A549 (cell line): ENCODE measurements at regions not wholly inside any gene's neighbourhood (a gene's known extent, or its start where the extent isn't known, plus 50 kb on each side); places are given as distances from the start of the nearest gene placed in this dataset.

Experiments
- CTCF ChIP-seq: fragments of >200 bp; sonication (Bioruptor Twin); formaldehyde crosslinking; IDR thresholded peaks from 3 replicates; pipeline ENCODE4 v1.5.1; 2016
- HMGXB4 ChIP-seq: fragments of 250-450 bp; sonication (Bioruptor Pico); IDR thresholded peaks from 2 replicates; pipeline ENCODE4 v1.5.0; 2021; ENCODE audit warnings: mild to moderate bottlenecking, moderate library complexity, borderline replicate concordance
- JUN ChIP-seq, 2 experiments: fragments of >200 bp; sonication (Bioruptor Twin); formaldehyde crosslinking; IDR thresholded peaks; 2 replicates in 1 of 2; 3 replicates in 1 of 2; pipeline ENCODE4 v1.6.1; 2016 to 2017
- JUNB ChIP-seq: fragments of >200 bp; sonication (Bioruptor Twin); formaldehyde crosslinking; IDR thresholded peaks from 2 replicates; pipeline ENCODE4 v1.6.1; 2016
- POLR2A ChIP-seq: IDR thresholded peaks from 2 replicates; pipeline ENCODE4 v1.6.1; 2012; ENCODE audit warnings: mild to moderate bottlenecking, low read length
- RCOR1 ChIP-seq: fragments of 150-350 bp; IDR thresholded peaks from 2 replicates; pipeline ENCODE4 v1.6.1; 2014; ENCODE audit warnings: antibody characterized with exemption, low read length, low read depth
- TF ChIP-seq, protein P1 (sequence below): IDR thresholded peaks from 2 replicates; pipeline ENCODE4 v1.6.1; 2012

GRCh38 chr2:147325990-147326389 is 518.8 kb upstream of the ACVR2A start:
- TF ChIP-seq POLR2A, result no peak
- no peak for TF ChIP-seq CTCF
- TF ChIP-seq, protein P1, sequence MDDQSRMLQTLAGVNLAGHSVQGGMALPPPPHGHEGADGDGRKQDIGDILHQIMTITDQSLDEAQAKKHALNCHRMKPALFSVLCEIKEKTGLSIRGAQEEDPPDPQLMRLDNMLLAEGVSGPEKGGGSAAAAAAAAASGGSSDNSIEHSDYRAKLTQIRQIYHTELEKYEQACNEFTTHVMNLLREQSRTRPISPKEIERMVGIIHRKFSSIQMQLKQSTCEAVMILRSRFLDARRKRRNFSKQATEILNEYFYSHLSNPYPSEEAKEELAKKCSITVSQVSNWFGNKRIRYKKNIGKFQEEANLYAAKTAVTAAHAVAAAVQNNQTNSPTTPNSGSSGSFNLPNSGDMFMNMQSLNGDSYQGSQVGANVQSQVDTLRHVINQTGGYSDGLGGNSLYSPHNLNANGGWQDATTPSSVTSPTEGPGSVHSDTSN, result no peak
- no peak for TF ChIP-seq JUNB
- no peak for TF ChIP-seq JUN (IDR thresholded peaks at IDR 0.05)
- no peak for TF ChIP-seq HMGXB4 (CRISPR knock-in tag)
- no peak for TF ChIP-seq RCOR1
